ENCODE measurements at regions not wholly inside any gene's neighbourhood (a gene's known extent, or its start where the extent isn't known, plus 50 kb on each side); places are given as distances from the start of the nearest gene placed in this dataset.

DNA sequence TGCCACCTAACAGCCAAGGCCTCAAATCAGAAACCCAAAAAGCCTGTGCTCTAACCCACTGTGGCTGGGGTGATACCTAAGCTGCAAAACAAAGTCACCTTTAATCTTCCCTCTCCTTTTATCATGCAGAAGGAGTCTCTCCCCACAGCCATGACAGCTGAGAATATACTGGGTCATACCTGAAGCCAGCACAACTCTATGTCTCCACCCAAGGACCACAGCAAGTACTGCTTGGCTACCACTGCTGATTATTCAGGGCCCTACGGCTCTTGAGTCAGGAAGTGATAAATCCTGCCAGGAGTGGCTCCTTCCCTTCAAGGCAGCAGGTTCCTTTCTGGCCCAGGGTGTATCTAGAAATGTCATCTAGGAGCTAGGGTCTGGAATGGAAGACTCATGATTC, 151.5 kb upstream of the TOM1L1 start:
- no peak overlapping the region for H3K4me3 ChIP-seq (ENCODE audit: extremely low read depth, insufficient read depth, low read length, poor library complexity, severe bottlenecking)
- no peaks in the 10 kb centered on the region for H3K36me3 ChIP-seq (ENCODE audit: control insufficient read depth, insufficient read depth, low read length)
- no peaks in the 10 kb centered on the region for H3K4me1 ChIP-seq (ENCODE audit: control insufficient read depth, insufficient read depth, low read length, poor library complexity, severe bottlenecking)
- peaks cover 3% of the 10 kb centered on the region for H3K9me3 ChIP-seq (ENCODE audit: control insufficient read depth, low read length)
- WGBS, 2 experiments (ENCODE audit: insufficient coverage in 2 of 2) = 50 to 80% methylated on average over 1 of the region's 1 CpG
- H3K27ac ChIP-seq (ENCODE audit: low read depth, low read length, severe bottlenecking) = no peak overlapping the region

DNA sequence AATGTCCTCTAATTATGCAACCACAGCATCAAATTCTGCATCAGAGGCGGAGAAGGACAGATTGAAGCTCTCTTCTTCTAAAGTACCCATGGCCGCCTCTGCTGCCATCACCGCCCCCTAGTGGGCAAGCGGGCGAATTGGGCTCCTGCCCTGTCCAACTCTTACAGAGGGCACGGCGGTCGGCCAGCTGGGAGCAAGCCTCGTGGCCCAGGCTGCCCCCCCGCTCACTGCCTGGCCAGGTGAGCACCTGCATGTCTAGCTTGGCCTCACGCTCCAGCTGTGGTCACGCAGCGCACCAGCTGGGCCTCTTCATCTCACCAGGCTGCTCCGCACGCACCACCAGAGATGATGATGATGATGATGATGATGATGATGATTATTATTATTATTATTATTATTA, 146.1 kb upstream of the TOM1L1 start:
- no peaks in the 10 kb centered on the region for H3K36me3 ChIP-seq (ENCODE audit: control insufficient read depth, insufficient read depth, low read length)
- 65 to 71% methylated on average over 5 to 11 of the region's 15 CpGs for WGBS, 2 experiments (ENCODE audit: insufficient coverage in 2 of 2)
- H3K4me1 ChIP-seq (ENCODE audit: control insufficient read depth, insufficient read depth, low read length, poor library complexity, severe bottlenecking) = no peaks in the 10 kb centered on the region
- H3K4me3 ChIP-seq (ENCODE audit: extremely low read depth, insufficient read depth, low read length, poor library complexity, severe bottlenecking) = no peak overlapping the region
- no peaks in the 10 kb centered on the region for H3K9me3 ChIP-seq (ENCODE audit: control insufficient read depth, low read length)
- H3K27ac ChIP-seq (ENCODE audit: low read depth, low read length, severe bottlenecking) = no peak overlapping the region

DNA sequence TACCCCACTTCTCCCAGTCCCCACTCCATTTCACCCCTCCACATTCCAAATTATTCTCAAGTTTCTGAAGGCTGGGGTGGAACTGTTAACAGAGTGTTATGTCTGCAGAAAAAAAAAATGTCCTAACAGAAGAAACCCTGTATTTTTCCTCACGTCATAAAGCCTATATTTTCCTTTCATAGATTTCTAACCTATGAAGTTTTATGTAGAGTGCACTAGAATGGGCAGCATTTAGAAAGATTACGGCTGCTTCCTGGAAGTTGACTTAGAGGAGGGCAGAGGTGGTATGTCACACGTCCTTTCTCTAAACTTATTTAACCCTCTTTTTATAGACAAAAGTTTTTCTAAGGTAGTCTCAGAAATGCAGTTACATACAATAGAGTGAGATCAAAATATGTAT, 139.8 kb upstream of the TOM1L1 start:
- no peaks in the 10 kb centered on the region for H3K4me1 ChIP-seq (ENCODE audit: control insufficient read depth, insufficient read depth, low read length, poor library complexity, severe bottlenecking)
- no peak overlapping the region for H3K4me3 ChIP-seq (ENCODE audit: extremely low read depth, insufficient read depth, low read length, poor library complexity, severe bottlenecking)
- no peak overlapping the region for H3K27ac ChIP-seq (ENCODE audit: low read depth, low read length, severe bottlenecking)
- H3K9me3 ChIP-seq (ENCODE audit: control insufficient read depth, low read length) = no peaks in the 10 kb centered on the region
- H3K36me3 ChIP-seq (ENCODE audit: control insufficient read depth, insufficient read depth, low read length) = no peaks in the 10 kb centered on the region
- no CpG with 5 or more reads among the region's 3 CpGs for WGBS, 2 experiments (ENCODE audit: insufficient coverage in 2 of 2)

DNA sequence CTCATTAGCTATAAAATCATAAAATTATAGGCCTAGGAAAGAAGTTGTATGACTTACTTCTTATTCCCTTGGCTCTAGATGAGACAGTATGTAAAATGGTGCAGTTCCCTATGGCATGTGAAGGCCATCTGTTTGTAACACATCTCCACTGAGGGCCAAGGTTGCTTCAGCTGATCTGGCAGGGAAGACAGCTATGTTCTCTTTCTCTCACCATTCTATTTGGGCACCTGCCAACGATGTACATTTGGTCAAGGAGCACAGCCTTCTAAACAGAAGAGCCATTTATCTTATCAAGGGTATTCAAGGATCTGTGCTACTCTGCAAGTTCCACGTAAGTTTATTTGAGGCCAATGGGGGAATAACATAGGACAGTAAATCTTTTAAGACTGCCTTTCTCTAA, 129.8 kb upstream of the TOM1L1 start:
- H3K4me1 ChIP-seq (ENCODE audit: control insufficient read depth, insufficient read depth, low read length, poor library complexity, severe bottlenecking) = no peaks in the 10 kb centered on the region
- no peak overlapping the region for H3K27ac ChIP-seq (ENCODE audit: low read depth, low read length, severe bottlenecking)
- H3K36me3 ChIP-seq (ENCODE audit: control insufficient read depth, insufficient read depth, low read length) = no peaks in the 10 kb centered on the region
- H3K9me3 ChIP-seq (ENCODE audit: control insufficient read depth, low read length) = no peaks in the 10 kb centered on the region
- WGBS, 2 experiments (ENCODE audit: insufficient coverage in 2 of 2) = 88 to 100% methylated on average over 1 to 2 of the region's 2 CpGs
- H3K4me3 ChIP-seq (ENCODE audit: extremely low read depth, insufficient read depth, low read length, poor library complexity, severe bottlenecking) = no peak overlapping the region

DNA sequence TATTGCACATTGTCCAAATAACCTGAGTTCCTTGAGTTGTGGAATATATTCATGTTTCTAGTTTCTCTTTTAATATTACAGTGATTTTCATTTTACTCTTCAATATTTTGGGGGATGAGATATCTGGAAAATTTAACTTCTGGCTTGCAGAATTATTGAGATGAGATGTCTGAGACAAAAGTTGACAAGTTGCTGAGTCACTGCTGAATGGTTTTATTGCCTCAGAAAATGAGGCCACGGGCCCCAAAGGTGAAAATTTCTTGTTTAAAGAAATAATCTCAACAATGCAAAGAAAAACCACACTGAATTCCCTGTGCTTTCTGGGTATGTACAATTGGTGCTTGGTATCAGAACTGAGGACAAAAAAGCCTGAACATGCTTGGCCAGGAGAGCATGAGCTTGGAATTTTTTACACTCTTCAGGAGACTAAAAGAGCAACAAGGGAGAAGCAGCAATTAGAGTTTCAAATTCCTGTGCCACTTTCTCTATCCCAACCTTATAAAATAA, 129.2 kb upstream of the TOM1L1 start:
- Histone ChIP-seq H3K4me3 (ENCODE audit: extremely low read depth, insufficient read depth, low read length, poor library complexity, severe bottlenecking) (no peak overlapping the region), H3K27ac (ENCODE audit: low read depth, low read length, severe bottlenecking) (no peak overlapping the region), H3K4me1 (ENCODE audit: control insufficient read depth, insufficient read depth, low read length, poor library complexity, severe bottlenecking) (no peaks in the 10 kb centered on the region), H3K9me3 (ENCODE audit: control insufficient read depth, low read length) (no peaks in the 10 kb centered on the region), H3K36me3 (ENCODE audit: control insufficient read depth, insufficient read depth, low read length) (no peaks in the 10 kb centered on the region)
- WGBS, 2 experiments (ENCODE audit: insufficient coverage in 2 of 2) = no CpG with 5 or more reads among the region's 1 CpG

DNA sequence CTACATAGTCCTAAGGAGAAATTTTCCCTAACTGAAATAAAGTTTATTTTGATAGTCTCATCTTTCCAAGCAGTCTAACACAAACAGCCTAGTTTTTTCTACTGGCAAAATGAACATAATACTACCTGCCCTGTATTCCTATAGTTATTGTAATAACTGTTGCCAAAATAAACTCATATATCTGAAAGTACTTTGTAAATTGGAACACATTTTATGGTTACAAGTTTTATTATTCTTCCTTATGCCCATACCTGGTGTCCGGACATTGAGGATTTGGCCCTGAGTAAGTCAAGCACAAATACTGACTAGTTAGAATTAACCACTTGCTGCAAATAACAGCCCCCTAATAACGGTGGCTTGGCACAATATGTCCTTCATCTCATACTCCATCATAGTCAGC, 120.4 kb upstream of the TOM1L1 start:
- 88 to 92% methylated on average over 1 to 2 of the region's 2 CpGs for WGBS, 2 experiments (ENCODE audit: insufficient coverage in 2 of 2)
- H3K4me3 ChIP-seq (ENCODE audit: extremely low read depth, insufficient read depth, low read length, poor library complexity, severe bottlenecking) = no peak overlapping the region
- H3K4me1 ChIP-seq (ENCODE audit: control insufficient read depth, insufficient read depth, low read length, poor library complexity, severe bottlenecking) = no peaks in the 10 kb centered on the region
- H3K9me3 ChIP-seq (ENCODE audit: control insufficient read depth, low read length) = no peaks in the 10 kb centered on the region
- H3K36me3 ChIP-seq (ENCODE audit: control insufficient read depth, insufficient read depth, low read length) = no peaks in the 10 kb centered on the region
- no peak overlapping the region for H3K27ac ChIP-seq (ENCODE audit: low read depth, low read length, severe bottlenecking)

DNA sequence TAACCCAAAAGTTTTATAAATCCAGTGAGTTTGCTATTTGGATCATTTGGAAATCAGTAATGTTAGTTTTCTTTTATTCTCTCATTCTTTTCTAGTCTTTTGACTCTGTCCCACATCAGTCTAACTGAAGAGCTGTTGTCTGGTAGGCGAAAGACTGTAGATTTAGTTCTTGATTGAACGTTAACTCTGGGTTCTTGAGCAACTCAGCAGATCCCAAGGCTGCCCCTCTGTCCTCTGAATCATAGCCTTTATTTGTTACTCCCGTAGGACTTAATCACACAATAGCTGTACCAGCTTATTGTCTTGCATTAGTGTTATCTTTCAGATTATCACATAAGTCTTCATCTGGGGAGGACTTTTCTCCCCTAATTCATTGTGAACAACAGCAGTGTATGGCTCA, 119.3 kb upstream of the TOM1L1 start:
- WGBS, 2 experiments (ENCODE audit: insufficient coverage in 2 of 2) = 83 to 100% methylated on average over 2 of the region's 3 CpGs
- no peaks in the 10 kb centered on the region for H3K9me3 ChIP-seq (ENCODE audit: control insufficient read depth, low read length)
- no peak overlapping the region for H3K4me3 ChIP-seq (ENCODE audit: extremely low read depth, insufficient read depth, low read length, poor library complexity, severe bottlenecking)
- no peaks in the 10 kb centered on the region for H3K4me1 ChIP-seq (ENCODE audit: control insufficient read depth, insufficient read depth, low read length, poor library complexity, severe bottlenecking)
- no peak overlapping the region for H3K27ac ChIP-seq (ENCODE audit: low read depth, low read length, severe bottlenecking)
- no peaks in the 10 kb centered on the region for H3K36me3 ChIP-seq (ENCODE audit: control insufficient read depth, insufficient read depth, low read length)

DNA sequence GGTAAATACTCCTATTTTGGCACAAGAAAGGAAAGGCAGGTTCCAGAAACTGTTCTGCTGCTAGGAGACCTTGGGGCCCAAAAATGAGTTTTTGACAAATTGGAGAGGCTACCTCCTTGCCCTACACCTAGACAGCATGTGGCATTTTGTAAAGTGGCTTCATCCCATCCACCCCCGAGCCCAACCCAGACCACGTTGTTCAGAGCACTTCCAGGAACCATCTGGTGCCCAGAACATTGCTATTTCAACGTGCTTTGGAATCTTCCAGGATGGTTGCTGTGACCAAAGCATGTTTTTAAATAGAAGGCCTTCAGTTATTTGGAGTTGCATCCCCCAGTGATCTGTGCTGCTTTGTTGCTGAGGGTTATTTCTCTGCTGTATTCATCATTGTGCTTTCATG, 116.3 kb upstream of the TOM1L1 start:
- Histone ChIP-seq H3K9me3 (ENCODE audit: control insufficient read depth, low read length) (no peaks in the 10 kb centered on the region), H3K36me3 (ENCODE audit: control insufficient read depth, insufficient read depth, low read length) (no peaks in the 10 kb centered on the region), H3K4me3 (ENCODE audit: extremely low read depth, insufficient read depth, low read length, poor library complexity, severe bottlenecking) (no peak overlapping the region), H3K4me1 (ENCODE audit: control insufficient read depth, insufficient read depth, low read length, poor library complexity, severe bottlenecking) (no peaks in the 10 kb centered on the region), H3K27ac (ENCODE audit: low read depth, low read length, severe bottlenecking) (no peak overlapping the region)
- WGBS, 2 experiments (ENCODE audit: insufficient coverage in 2 of 2) = 88 to 93% methylated on average over 3 of the region's 3 CpGs

DNA sequence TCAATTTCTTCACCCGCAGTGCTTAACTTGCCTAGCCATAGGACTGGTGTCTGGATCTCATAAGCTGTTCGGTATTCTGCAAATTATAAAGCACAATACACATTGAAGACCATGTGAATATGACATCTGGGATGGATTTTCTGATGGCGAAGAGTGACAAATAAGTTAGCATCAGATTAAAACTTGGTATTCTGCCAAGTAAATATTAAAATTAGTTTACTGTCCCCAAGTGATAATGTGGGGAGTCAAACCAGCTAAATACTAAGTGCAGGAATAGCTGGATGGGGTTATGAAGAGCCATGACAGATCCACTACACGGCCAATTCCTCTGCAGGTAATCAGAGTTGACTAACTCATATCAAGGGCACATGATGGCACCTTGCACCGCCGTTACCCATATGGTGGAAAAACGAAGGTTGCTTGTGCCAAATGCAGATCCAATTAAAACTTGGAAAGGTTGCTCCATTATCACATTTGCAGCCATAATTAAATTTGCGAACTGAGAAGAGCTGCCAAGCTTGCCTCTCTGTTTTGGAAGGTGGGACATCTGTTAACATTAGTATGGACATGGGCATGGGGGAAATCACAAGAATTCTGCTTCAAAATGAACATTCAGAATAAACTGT, 114.9 kb upstream of the TOM1L1 start:
- Histone ChIP-seq H3K4me3 (ENCODE audit: extremely low read depth, insufficient read depth, low read length, poor library complexity, severe bottlenecking) (no peak overlapping the region), H3K36me3 (ENCODE audit: control insufficient read depth, insufficient read depth, low read length) (no peaks in the 10 kb centered on the region), H3K27ac (ENCODE audit: low read depth, low read length, severe bottlenecking) (no peak overlapping the region), H3K4me1 (ENCODE audit: control insufficient read depth, insufficient read depth, low read length, poor library complexity, severe bottlenecking) (no peaks in the 10 kb centered on the region), H3K9me3 (ENCODE audit: control insufficient read depth, low read length) (no peaks in the 10 kb centered on the region)
- WGBS, 2 experiments (ENCODE audit: insufficient coverage in 2 of 2) = 84 to 88% methylated on average over 4 to 5 of the region's 8 CpGs

DNA sequence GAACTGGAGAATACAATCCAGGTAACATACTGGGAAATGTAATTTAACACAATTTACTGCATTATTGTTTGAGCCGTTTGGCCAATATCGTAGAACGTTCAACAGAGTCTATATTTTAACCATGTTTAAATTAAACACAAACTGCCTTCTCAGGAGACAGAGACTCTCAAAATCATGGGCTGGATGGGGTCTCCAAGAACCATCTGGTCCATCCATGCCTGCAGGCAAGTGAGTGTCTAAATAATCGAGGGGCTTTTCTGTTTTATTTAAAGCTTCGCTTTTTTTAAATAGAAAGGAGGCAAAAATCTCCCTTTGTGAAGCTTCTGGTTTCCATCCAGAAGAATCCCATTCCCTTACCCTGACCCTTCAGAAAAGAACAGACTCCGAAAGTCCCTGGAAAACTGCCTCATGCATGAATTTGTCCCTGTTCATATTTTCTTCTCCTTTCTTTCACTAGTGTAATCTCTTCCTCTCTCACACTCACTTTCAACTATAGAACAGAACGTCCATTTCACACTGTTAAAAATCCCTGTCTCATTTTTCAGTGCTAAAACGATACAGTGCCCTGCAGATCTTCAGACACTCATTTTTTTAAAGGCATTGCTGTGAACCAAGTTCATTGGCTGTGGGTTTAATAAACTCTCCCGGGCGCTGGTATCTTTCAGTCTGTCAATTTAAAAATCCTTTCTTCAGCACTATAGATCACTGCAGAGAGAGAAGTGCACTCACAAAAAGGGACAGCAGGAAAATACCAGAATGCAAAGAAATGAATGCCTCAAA, 111.4 kb upstream of the TOM1L1 start:
- H3K4me3 ChIP-seq (ENCODE audit: extremely low read depth, insufficient read depth, low read length, poor library complexity, severe bottlenecking) = no peak overlapping the region
- H3K4me1 ChIP-seq (ENCODE audit: control insufficient read depth, insufficient read depth, low read length, poor library complexity, severe bottlenecking) = no peaks in the 10 kb centered on the region
- no peaks in the 10 kb centered on the region for H3K36me3 ChIP-seq (ENCODE audit: control insufficient read depth, insufficient read depth, low read length)
- no peaks in the 10 kb centered on the region for H3K9me3 ChIP-seq (ENCODE audit: control insufficient read depth, low read length)
- H3K27ac ChIP-seq (ENCODE audit: low read depth, low read length, severe bottlenecking) = no peak overlapping the region
- WGBS, 2 experiments (ENCODE audit: insufficient coverage in 2 of 2) = 90 to 96% methylated on average over 3 to 7 of the region's 10 CpGs

DNA sequence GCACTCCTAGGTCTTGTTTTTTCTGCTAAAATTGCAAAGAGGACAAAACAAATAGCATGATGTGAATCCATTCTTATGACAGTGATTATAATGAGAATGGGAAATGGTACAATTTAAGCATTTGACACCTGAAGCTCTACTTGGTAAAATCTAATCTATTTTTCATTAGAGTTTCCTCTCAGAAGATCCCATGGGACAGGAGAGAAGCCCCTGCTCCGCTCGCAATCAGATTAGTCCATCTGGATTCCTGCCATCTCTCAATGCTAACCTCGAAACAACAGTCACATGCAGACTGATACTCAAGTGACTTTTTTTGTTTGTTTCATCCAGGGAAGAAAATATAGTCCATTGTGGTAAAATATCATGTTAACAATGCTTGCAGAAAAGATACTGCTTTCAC, 107.4 kb upstream of the TOM1L1 start:
- WGBS, 2 experiments (ENCODE audit: insufficient coverage in 2 of 2) = 100% methylated on average over 2 of the region's 3 CpGs; no CpG with 5 or more reads in 1 of the 2 experiments
- Histone ChIP-seq H3K36me3 (ENCODE audit: control insufficient read depth, insufficient read depth, low read length) (no peaks in the 10 kb centered on the region), H3K4me3 (ENCODE audit: extremely low read depth, insufficient read depth, low read length, poor library complexity, severe bottlenecking) (no peak overlapping the region), H3K4me1 (ENCODE audit: control insufficient read depth, insufficient read depth, low read length, poor library complexity, severe bottlenecking) (no peaks in the 10 kb centered on the region), H3K9me3 (ENCODE audit: control insufficient read depth, low read length) (no peaks in the 10 kb centered on the region), H3K27ac (ENCODE audit: low read depth, low read length, severe bottlenecking) (no peak overlapping the region)

Measured in mesodermal cell (in vitro differentiated cells).